ENCODE measurements at regions not wholly inside any gene's neighbourhood (a gene's known extent, or its start where the extent isn't known, plus 50 kb on each side); places are given as distances from the start of the nearest gene placed in this dataset.

DNA sequence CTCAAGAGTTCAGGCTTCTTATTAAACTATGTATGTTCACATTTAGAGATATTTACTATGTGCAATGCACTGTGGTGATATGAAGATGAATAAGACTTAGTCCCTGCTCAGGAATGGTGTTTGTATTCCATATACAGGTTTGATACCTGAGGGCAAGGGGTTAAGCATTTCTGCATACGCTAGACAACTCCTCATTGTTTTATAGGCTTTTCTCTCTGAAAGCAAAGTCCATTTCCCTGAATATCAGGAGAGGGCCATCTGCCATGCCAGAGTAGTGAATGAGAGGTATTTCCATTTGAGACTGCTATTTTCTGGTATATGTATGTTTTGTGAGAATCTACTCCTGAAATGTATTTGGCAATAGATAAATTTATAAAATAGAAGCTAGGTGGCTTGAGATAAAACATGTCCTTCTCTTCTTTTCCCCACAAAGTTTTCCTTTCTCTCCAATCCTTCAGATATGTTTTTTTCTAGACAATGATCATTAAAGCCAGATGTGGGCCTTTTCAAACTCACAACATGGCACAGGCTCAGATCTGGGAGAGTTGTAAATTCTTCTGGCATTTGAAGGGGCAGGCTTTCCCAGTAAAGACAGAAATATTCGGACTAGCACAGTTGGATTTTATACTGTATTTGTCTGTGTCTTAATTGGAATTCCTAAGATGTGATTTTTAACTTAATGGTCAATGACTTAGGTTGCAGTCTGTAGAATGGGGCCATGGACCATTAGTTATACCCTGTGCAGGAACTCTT lies 73.3 kb upstream of the WDR26 start:
- H3K4me3 ChIP-seq = no peak overlapping the region
- peaks cover 14% of the 10 kb centered on the region for H3K4me1 ChIP-seq
- TF ChIP-seq, protein P1, sequence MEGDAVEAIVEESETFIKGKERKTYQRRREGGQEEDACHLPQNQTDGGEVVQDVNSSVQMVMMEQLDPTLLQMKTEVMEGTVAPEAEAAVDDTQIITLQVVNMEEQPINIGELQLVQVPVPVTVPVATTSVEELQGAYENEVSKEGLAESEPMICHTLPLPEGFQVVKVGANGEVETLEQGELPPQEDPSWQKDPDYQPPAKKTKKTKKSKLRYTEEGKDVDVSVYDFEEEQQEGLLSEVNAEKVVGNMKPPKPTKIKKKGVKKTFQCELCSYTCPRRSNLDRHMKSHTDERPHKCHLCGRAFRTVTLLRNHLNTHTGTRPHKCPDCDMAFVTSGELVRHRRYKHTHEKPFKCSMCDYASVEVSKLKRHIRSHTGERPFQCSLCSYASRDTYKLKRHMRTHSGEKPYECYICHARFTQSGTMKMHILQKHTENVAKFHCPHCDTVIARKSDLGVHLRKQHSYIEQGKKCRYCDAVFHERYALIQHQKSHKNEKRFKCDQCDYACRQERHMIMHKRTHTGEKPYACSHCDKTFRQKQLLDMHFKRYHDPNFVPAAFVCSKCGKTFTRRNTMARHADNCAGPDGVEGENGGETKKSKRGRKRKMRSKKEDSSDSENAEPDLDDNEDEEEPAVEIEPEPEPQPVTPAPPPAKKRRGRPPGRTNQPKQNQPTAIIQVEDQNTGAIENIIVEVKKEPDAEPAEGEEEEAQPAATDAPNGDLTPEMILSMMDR (IDR thresholded peaks at IDR 0.05) = no peak
- no peaks in the 10 kb centered on the region for H3K9me3 ChIP-seq
- DNase-seq = no peak
- ATAC-seq = no peak
- no peaks in the 10 kb centered on the region for H3K27me3 ChIP-seq
- intact Hi-C loops (cut with DNase I) = no loop called here
- H3K36me3 ChIP-seq = no peaks in the 10 kb centered on the region
- no peak overlapping the region for H3K27ac ChIP-seq

GRCh38 chr1:224509907-224510306 lies 75.3 kb upstream of the WDR26 start:
- Histone ChIP-seq H3K4me3 (no peak overlapping the region), H3K27me3 (no peaks in the 10 kb centered on the region), H3K36me3 (no peaks in the 10 kb centered on the region), H3K9me3 (no peaks in the 10 kb centered on the region), H3K27ac (no peak overlapping the region), H3K4me1 (no peaks in the 10 kb centered on the region)
- ATAC-seq = peak; percentile 14
- no peak for DNase-seq
- intact Hi-C loops (cut with DNase I) = loop anchor here (5.0 kb wide), 1 partner anchor 342 kb away; no protein-coding TSS in a partner anchor
- TF ChIP-seq, protein P1 (IDR thresholded peaks at IDR 0.05) = no peak

GRCh38 chr1:224510880-224511645 lies 76.5 kb upstream of the WDR26 start:
- Histone ChIP-seq H3K27me3 (no peaks in the 10 kb centered on the region), H3K4me3 (no peak overlapping the region), H3K36me3 (no peaks in the 10 kb centered on the region), H3K9me3 (no peaks in the 10 kb centered on the region), H3K27ac (no peak overlapping the region), H3K4me1 (no peaks in the 10 kb centered on the region)
- intact Hi-C loops (cut with DNase I) = loop anchor here (5.0 kb wide), 1 partner anchor 341 kb away; no protein-coding TSS in a partner anchor
- TF ChIP-seq, protein P1 (IDR thresholded peaks at IDR 0.05) = no peak
- DNase-seq = no peak
- ATAC-seq = no peak

DNA sequence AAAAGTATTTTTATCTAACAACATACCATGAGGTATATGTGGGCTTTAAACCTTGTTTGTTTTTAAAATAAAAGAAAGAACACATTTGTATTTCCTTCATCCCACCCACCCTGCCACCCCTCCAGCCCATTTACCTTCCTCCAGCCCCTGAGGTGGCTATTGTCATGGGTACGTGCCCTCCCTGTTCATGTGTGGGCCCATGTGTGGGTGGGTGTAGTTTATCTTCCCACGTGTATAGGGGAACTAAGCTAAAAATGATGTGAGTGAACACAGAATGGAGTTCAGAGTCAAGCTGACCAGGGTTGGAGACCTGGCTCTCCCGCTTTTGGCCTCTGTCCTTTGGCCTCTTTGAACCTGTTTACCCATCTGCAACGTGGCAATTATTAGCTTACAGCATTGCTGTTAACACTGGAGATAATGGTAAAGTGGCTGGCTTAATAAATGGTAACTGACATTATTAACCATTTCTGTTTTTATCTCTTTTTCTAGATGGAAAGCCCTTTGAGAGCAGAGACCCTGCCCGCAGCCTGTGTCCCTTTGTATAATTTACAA lies 78.1 kb upstream of the WDR26 start:
- TF ChIP-seq, protein P1 (IDR thresholded peaks at IDR 0.05) = no peak
- no peak overlapping the region for H3K27ac ChIP-seq
- H3K4me1 ChIP-seq = no peaks in the 10 kb centered on the region
- ATAC-seq = no peak
- H3K27me3 ChIP-seq = no peaks in the 10 kb centered on the region
- H3K4me3 ChIP-seq = no peak overlapping the region
- H3K9me3 ChIP-seq = no peaks in the 10 kb centered on the region
- intact Hi-C loops (cut with DNase I) = loop anchor here (5.0 kb wide), 1 partner anchor 340 kb away; no protein-coding TSS in a partner anchor
- no peak for DNase-seq
- H3K36me3 ChIP-seq = no peaks in the 10 kb centered on the region

DNA sequence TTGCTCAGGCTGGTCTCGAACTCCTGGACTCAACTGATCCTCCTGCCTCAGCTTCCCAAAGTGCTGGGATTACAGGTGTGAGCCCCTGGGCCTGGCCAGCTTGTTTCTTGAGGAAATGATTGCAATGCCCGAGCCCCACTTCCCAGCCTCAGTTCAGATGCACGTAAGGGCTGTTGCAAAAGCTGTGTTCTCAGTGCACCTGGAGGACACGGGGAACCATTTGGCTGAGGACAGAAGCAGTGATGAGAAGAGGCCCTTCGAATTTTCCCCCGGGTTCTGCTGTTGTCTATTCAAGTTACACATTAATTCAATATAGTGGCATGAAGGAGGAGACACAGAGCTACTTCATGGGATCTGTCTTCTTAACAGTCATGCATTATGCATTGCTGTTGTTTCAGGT lies 78.8 kb upstream of the WDR26 start:
- Histone ChIP-seq H3K4me1 (no peaks in the 10 kb centered on the region), H3K4me3 (no peak overlapping the region), H3K27me3 (no peaks in the 10 kb centered on the region), H3K9me3 (no peaks in the 10 kb centered on the region), H3K36me3 (no peaks in the 10 kb centered on the region), H3K27ac (no peak overlapping the region)
- ATAC-seq = no peak
- TF ChIP-seq, protein P1 (IDR thresholded peaks at IDR 0.05) = no peak
- no peak for DNase-seq
- intact Hi-C loops (cut with DNase I) = loop anchor here (5.0 kb wide), 1 partner anchor 339 kb away; no protein-coding TSS in a partner anchor

Measured in upper lobe of right lung (tissue), 1 donor.